Heart left ventricle (tissue), 13 donors: ENCODE measurements at regions not wholly inside any gene's neighbourhood (a gene's known extent, or its start where the extent isn't known, plus 50 kb on each side); places are given as distances from the start of the nearest gene placed in this dataset.

Source experiments
- CTCF ChIP-seq, 12 donors: fragments of 200-600 bp; sonication (generic) in 4 of 12; IDR thresholded peaks; one replicate each; pipeline versions ENCODE4 v1.5.0 to v1.8.0; 2018 to 2022; ENCODE audit warnings: antibody characterized with exemption in 12 of 12, mild to moderate bottlenecking in 5 of 12
- POLR2A ChIP-seq, 2 donors: fragments of 450-650 bp; IDR thresholded peaks; one replicate each; pipeline ENCODE4 v1.6.1; 2017; ENCODE audit warnings: antibody characterized with exemption in 2 of 2, mild to moderate bottlenecking in 2 of 2, moderate library complexity in 2 of 2
- donor health status: ischemic (EF 13 %, LVEDD 7.1; RV severe dilation, severe dysfunction).
- donor health status: DM: no; HTN: yes; CAD: no.
- donor health status: DM: no; HTN: no; CAD: no.
- donor health status: ischemic (EF 25% LVEDD 6.9; RV normal size, moderate dysfunction).
- donor health status: ischemic (EF 25% LVEDD 5.7; RV mildly dilated, moderate dysfunction).
- donor health status: ischemic (EF 35%, LVEDD 5.7; RV mildly dilated, moderate dysfunction).
- donor health status: nonischemic (EF 11% LVEDD 7.7; RV severe dilation, severe dysfunction).
- donor health status: DM: yes; HTN: yes; CAD: no.
- donor health status: PGD.
- donor health status: ischemic (EF 29% LVEDD 5.4; RV normal size, mild dysfunction).
- donor health status: nonischemic (EF 23%, LVEDD 6.1; RV moderate dilation, normal function).

GRCh38 chr1:232318143-232318542 is 311.8 kb downstream of the SIPA1L2 start:
- TF ChIP-seq CTCF (IDR thresholded peaks at IDR 0.05) (no peak), POLR2A (IDR thresholded peaks at IDR 0.05) (no peak)
